H1 (cell line): ENCODE measurements at regions not wholly inside any gene's neighbourhood (a gene's known extent, or its start where the extent isn't known, plus 50 kb on each side); places are given as distances from the start of the nearest gene placed in this dataset.

Experiments used
- ASH2L ChIP-seq: fragments of 200-600, 300-600 bp; sonication (generic); IDR thresholded peaks from one replicate; pipeline ENCODE4 v1.7.1; 2017; ENCODE audit warnings: low read length
- CHD7 ChIP-seq: fragments of 300-600 bp; sonication (generic); IDR thresholded peaks from 2 replicates; pipeline ENCODE4 v1.7.1; 2012; ENCODE audit warnings: low read length, moderate library complexity, mild to moderate bottlenecking, inconsistent platforms; ENCODE audit not compliant: insufficient replicate concordance
- CREB1 ChIP-seq: IDR thresholded peaks from 2 replicates; pipeline ENCODE4 v1.6.1; 2012; ENCODE audit warnings: inconsistent platforms
- GTF2F1 ChIP-seq: IDR thresholded peaks from 2 replicates; pipeline ENCODE4 v1.6.1; 2012; ENCODE audit warnings: low read depth, low read length, improper control_type of control experiment, borderline replicate concordance
- PHF8 ChIP-seq: fragments of 200-600 bp; sonication (generic); conservative IDR thresholded peaks from 2 replicates; pipeline ENCODE4 v1.7.1; 2012; ENCODE audit warnings: low read depth, mild to moderate bottlenecking, inconsistent platforms, low read length, moderate library complexity
- RXRA ChIP-seq: IDR thresholded peaks from 2 replicates; pipeline ENCODE4 v1.6.1; 2011; ENCODE audit warnings: low read depth, mild to moderate bottlenecking, low read length, moderate library complexity; ENCODE audit not compliant: insufficient read depth
- SIX5 ChIP-seq: IDR thresholded peaks from 2 replicates; pipeline ENCODE4 v1.6.1; 2011; ENCODE audit warnings: mild to moderate bottlenecking, low read depth, low read length
- YY1 ChIP-seq: IDR thresholded peaks from 2 replicates; pipeline ENCODE4 v1.6.1; 2011; ENCODE audit warnings: low read depth, mild to moderate bottlenecking, low read length
- TF ChIP-seq, protein P1 (sequence below): IDR thresholded peaks from 2 replicates; pipeline ENCODE4 v1.6.1; 2012; ENCODE audit warnings: low read length, inconsistent platforms
- TF ChIP-seq, protein P2 (sequence below): IDR thresholded peaks from 2 replicates; pipeline ENCODE4 v1.6.1; 2011; ENCODE audit warnings: low read length, improper control_type of control experiment

- TF ChIP-seq CHD7, result no peak
- TF ChIP-seq GTF2F1, result no peak
- no peak for TF ChIP-seq ASH2L
- TF ChIP-seq, protein P1, sequence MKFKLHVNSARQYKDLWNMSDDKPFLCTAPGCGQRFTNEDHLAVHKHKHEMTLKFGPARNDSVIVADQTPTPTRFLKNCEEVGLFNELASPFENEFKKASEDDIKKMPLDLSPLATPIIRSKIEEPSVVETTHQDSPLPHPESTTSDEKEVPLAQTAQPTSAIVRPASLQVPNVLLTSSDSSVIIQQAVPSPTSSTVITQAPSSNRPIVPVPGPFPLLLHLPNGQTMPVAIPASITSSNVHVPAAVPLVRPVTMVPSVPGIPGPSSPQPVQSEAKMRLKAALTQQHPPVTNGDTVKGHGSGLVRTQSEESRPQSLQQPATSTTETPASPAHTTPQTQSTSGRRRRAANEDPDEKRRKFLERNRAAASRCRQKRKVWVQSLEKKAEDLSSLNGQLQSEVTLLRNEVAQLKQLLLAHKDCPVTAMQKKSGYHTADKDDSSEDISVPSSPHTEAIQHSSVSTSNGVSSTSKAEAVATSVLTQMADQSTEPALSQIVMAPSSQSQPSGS, result no peak
- no peak for TF ChIP-seq YY1
- TF ChIP-seq, protein P2, sequence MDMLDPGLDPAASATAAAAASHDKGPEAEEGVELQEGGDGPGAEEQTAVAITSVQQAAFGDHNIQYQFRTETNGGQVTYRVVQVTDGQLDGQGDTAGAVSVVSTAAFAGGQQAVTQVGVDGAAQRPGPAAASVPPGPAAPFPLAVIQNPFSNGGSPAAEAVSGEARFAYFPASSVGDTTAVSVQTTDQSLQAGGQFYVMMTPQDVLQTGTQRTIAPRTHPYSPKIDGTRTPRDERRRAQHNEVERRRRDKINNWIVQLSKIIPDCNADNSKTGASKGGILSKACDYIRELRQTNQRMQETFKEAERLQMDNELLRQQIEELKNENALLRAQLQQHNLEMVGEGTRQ, result no peak
- TF ChIP-seq PHF8, result no peak
- no peak for TF ChIP-seq RXRA
- no peak for TF ChIP-seq SIX5
- TF ChIP-seq CREB1, result no peak
Measured at GRCh38 chr1:105138458-105138893, 1388.8 kb downstream of the AMY1C start (continued).
